Astrocyte of the spinal cord (primary cell): ENCODE measurements at regions not wholly inside any gene's neighbourhood (a gene's known extent, or its start where the extent isn't known, plus 50 kb on each side); places are given as distances from the start of the nearest gene placed in this dataset.

Source experiments
- DNase-seq: peaks from one replicate; pipeline ENCODE4 v3.0.0; 2011; ENCODE audit warnings: low read depth, low spot score
- H3K4me3 ChIP-seq: 2 replicates; pipeline ENCODE4 v1.5.1; 2011; ENCODE audit warnings: low read depth, mild to moderate bottlenecking, low read length, moderate library complexity
- CTCF ChIP-seq: IDR thresholded peaks from 2 replicates; pipeline ENCODE4 v1.5.1; 2012; ENCODE audit warnings: low read depth, mild to moderate bottlenecking, low read length, inconsistent platforms
- in situ Hi-C: cut with HindIII; loops from 2 replicates; pipeline ENCODE4 v1.10.0; 2017; ENCODE audit warnings: low sequenced_read_pairs

- no peak for DNase-seq
- in situ Hi-C loops = no loop called here
- no peak for TF ChIP-seq CTCF
- H3K4me3 ChIP-seq = no peak overlapping the region
Observed at GRCh38 chr15:97893967-97894366, 66.5 kb upstream of the ARRDC4 start.

GRCh38 chr15:97899981-97900380, 60.5 kb upstream of the ARRDC4 start:
- H3K4me3 ChIP-seq = no peak overlapping the region
- no peak for TF ChIP-seq CTCF
- DNase-seq = no peak
- in situ Hi-C loops = no loop called here

GRCh38 chr15:97902140-97902780, 58.2 kb upstream of the ARRDC4 start:
- TF ChIP-seq CTCF = no peak
- no peak overlapping the region for H3K4me3 ChIP-seq
- in situ Hi-C loops = no loop called here
- DNase-seq = no peak

- TF ChIP-seq CTCF = no peak
- no peak overlapping the region for H3K4me3 ChIP-seq
- DNase-seq = no peak
- in situ Hi-C loops = no loop called here
Observed at GRCh38 chr15:97903560-97903959, 56.9 kb upstream of the ARRDC4 start.

- in situ Hi-C loops = no loop called here
- peak; percentile 62 for TF ChIP-seq CTCF
- no peak overlapping the region for H3K4me3 ChIP-seq
- peak; percentile 42 for DNase-seq
Observed at GRCh38 chr15:97903971-97904572, 56.4 kb upstream of the ARRDC4 start.

GRCh38 chr15:97909291-97909891, 51.1 kb upstream of the ARRDC4 start:
- TF ChIP-seq CTCF = peak; percentile 92
- peak; percentile 49 for DNase-seq
- no peak overlapping the region for H3K4me3 ChIP-seq
- in situ Hi-C loops = no loop called here
